ENCODE measurements at regions not wholly inside any gene's neighbourhood (a gene's known extent, or its start where the extent isn't known, plus 50 kb on each side); places are given as distances from the start of the nearest gene placed in this dataset.
"Not testable (repeated sequence)": the region's sequence is repeated elsewhere in the genome, so short reads cannot be mapped to it uniquely, and the experiment has no call there.

GRCh38 chr7:81285142-81285871 lies 366.5 kb upstream of the SEMA3C start:
- DNase-seq (ENCODE audit: low read depth): peak; percentile 89

- peak; percentile 88 for DNase-seq (ENCODE audit: low read depth)
These were observed 365.7 kb upstream of the SEMA3C start for GRCh38 chr7:81284576-81284975.

GRCh38 chr7:81280531-81280930 lies 361.7 kb upstream of the SEMA3C start:
- no peak for DNase-seq (ENCODE audit: low read depth)

GRCh38 chr7:81277691-81278090 lies 358.8 kb upstream of the SEMA3C start:
- no peak for DNase-seq (ENCODE audit: low read depth)

GRCh38 chr7:81273601-81274397 lies 354.9 kb upstream of the SEMA3C start:
- no peak for DNase-seq (ENCODE audit: low read depth)

- DNase-seq (ENCODE audit: low read depth): no peak
These were observed 353.3 kb upstream of the SEMA3C start for GRCh38 chr7:81272176-81272575.

- DNase-seq (ENCODE audit: low read depth): peak; percentile 81
These were observed 349.7 kb upstream of the SEMA3C start for GRCh38 chr7:81268551-81268950.

GRCh38 chr7:81267508-81267907 lies 348.7 kb upstream of the SEMA3C start:
- peak; percentile 82 for DNase-seq (ENCODE audit: low read depth)

GRCh38 chr7:81264116-81264515 lies 345.3 kb upstream of the SEMA3C start:
- DNase-seq (ENCODE audit: low read depth): no peak

GRCh38 chr7:81260152-81260551 lies 341.3 kb upstream of the SEMA3C start:
- no peak for DNase-seq (ENCODE audit: low read depth)

- no peak for DNase-seq (ENCODE audit: low read depth)
These were observed 338.1 kb upstream of the SEMA3C start for GRCh38 chr7:81256991-81257390.

- DNase-seq (ENCODE audit: low read depth): peak; percentile 14
These were observed 329.6 kb upstream of the SEMA3C start for GRCh38 chr7:81248420-81248819.

- not testable (repeated sequence) for DNase-seq (ENCODE audit: low read depth)
These were observed 328.5 kb upstream of the SEMA3C start for GRCh38 chr7:81247364-81247763.

- no peak for DNase-seq (ENCODE audit: low read depth)
These were observed 326.5 kb upstream of the SEMA3C start for GRCh38 chr7:81245353-81245752.

- peak; percentile 63 for DNase-seq (ENCODE audit: low read depth)
These were observed 325.4 kb upstream of the SEMA3C start for GRCh38 chr7:81244224-81244623.

GRCh38 chr7:81236560-81236959 lies 317.7 kb upstream of the SEMA3C start:
- peak; percentile 13 for DNase-seq (ENCODE audit: low read depth)

- DNase-seq (ENCODE audit: low read depth): no peak
These were observed 317.1 kb upstream of the SEMA3C start for GRCh38 chr7:81235997-81236396.

GRCh38 chr7:81234896-81235295 lies 316.0 kb upstream of the SEMA3C start:
- peak; percentile 65 for DNase-seq (ENCODE audit: low read depth)

- DNase-seq (ENCODE audit: low read depth): no peak
These were observed 314.5 kb upstream of the SEMA3C start for GRCh38 chr7:81233208-81233940.

- DNase-seq (ENCODE audit: low read depth): no peak
These were observed 313.4 kb upstream of the SEMA3C start for GRCh38 chr7:81232084-81232799.

- DNase-seq (ENCODE audit: low read depth): no peak
These were observed 312.5 kb upstream of the SEMA3C start for GRCh38 chr7:81231301-81231838.

GRCh38 chr7:81226234-81226633 lies 307.4 kb upstream of the SEMA3C start:
- DNase-seq (ENCODE audit: low read depth): no peak

Measured in iris pigment epithelial cell (primary cell).